GM19043 (cell line): ENCODE measurements at regions not wholly inside any gene's neighbourhood (a gene's known extent, or its start where the extent isn't known, plus 50 kb on each side); places are given as distances from the start of the nearest gene placed in this dataset.

Source experiments
- ATAC-seq: cut with Tn5 transposase; IDR thresholded peaks from one replicate; pipeline ENCODE4 v1.9.1; 2021; ENCODE audit warnings: low read depth; ENCODE audit not compliant: unreplicated experiment

DNA sequence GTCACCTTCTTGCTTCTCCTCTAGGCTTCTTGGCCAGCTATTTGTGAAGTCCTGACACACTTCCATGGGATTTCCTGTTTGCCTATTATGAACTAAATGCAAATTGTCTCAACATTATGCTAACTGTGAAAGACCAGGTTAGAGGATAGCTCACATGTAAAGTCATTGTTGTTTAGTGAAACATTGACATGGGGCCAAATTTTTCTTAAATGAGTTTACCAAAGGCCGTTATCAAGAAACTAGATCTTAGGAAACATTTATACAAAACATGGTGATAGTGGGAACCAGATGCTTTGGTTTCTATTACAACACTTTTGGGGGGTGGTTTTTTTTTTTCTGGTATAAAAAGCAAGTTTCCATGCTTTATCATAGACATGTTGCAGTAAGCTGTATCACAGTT lies 466.8 kb upstream of the FAM241A start:
- no peak for ATAC-seq

GRCh38 chr4:111678908-111679307 lies 466.3 kb upstream of the FAM241A start:
- ATAC-seq = no peak

GRCh38 chr4:111681270-111681669 lies 464.0 kb upstream of the FAM241A start:
- no peak for ATAC-seq

DNA sequence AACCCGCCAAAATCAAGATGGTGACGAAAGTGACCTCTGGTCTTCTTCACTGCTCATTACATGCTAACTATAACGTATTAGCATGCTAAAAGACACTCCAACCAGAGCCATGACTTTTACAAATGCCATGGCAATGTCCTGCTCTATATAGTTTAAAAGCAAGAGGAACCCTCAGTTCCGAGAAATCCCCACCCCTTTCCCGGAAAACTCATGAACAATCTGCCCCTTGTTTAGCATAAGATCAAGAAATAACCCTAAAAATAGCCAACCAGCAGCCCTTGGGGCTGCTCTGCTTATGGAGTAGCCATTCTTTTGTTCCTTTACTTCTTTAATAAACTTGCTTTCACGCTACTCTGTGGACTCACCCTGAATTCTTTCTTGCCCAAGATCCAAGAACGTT lies 463.5 kb upstream of the FAM241A start:
- no peak for ATAC-seq

DNA sequence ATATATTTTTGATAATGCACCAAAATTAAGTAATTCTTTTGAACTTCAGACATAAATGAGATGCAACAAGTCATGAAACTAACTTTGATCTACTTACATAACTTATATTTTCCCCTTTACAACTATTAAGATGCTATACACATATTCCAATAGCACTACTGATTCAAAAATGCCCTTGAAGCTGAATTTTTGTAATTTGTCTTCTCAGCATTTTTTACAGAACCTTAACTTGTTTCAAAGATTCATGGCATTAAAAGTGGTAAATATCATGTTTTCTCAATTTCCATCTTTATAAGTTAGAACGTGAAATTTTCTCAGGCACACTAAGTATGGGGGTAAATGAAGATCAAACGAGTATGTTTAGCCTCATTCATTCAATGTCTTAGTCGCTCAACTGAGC lies 460.0 kb upstream of the FAM241A start:
- ATAC-seq = no peak

GRCh38 chr4:111689214-111689613 lies 456.0 kb upstream of the FAM241A start:
- ATAC-seq = no peak

GRCh38 chr4:111689731-111690130 lies 455.5 kb upstream of the FAM241A start:
- ATAC-seq = no peak

DNA sequence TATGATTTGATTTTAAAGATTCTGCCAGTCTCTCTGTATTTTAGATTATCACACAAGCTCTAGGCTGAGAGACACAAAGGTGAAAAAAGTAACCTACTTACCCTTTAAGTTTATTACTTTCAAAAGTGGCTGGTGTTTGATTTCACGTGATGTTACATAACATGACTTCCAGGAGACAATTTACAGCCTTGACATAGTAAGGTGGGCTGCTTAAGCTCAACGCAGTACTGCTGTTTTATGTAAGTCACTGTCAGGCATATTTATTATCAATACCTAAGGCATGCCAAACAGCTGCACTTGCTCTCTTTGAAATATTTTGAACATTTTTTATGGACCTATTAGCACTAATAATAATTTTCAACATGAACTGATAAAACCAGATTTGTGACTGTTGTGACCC lies 451.5 kb upstream of the FAM241A start:
- ATAC-seq = no peak

DNA sequence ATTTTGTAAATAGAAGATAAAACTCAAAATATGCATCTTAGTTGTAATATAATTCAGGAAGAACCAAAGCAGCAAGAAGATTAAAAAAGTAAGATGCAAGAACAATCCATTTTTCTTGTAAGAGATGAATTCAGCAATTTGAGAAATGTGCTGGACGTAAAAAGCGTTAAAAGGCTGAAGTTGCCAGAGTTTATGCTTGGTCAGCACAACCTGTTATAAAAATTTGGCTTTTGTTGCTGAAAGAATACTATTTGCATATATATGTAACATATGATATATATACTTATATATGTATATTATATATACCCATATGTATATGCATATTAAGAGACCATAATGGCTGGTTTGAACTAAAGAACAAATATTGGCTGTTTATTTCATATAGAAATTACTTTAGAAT lies 449.6 kb upstream of the FAM241A start:
- no peak for ATAC-seq

DNA sequence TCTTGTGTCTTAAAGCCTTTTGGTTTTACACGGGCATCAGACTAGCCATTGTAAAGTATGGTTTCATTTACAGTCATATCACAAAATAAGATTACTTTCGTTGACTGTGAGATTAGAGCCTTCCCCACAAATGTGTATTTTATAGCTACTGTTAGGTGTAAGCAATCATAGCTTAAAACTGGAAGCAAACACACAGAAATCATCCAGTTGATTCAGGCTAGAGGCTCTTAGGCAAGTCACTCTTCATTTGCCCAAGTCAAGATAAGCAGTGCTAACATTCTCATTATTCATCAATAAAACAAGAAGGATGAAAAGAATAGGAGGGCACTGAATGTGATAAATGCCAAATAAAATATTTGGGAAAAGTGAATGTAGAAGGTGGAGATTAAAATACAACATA lies 448.7 kb upstream of the FAM241A start:
- no peak for ATAC-seq

- no peak for ATAC-seq
Observed at GRCh38 chr4:111697176-111697942, 447.9 kb upstream of the FAM241A start.

GRCh38 chr4:111698361-111698760 lies 446.9 kb upstream of the FAM241A start:
- no peak for ATAC-seq

- no peak for ATAC-seq
Observed at GRCh38 chr4:111699165-111699564, 446.1 kb upstream of the FAM241A start.

- no peak for ATAC-seq
Observed at GRCh38 chr4:111701102-111701501, 444.2 kb upstream of the FAM241A start.

DNA sequence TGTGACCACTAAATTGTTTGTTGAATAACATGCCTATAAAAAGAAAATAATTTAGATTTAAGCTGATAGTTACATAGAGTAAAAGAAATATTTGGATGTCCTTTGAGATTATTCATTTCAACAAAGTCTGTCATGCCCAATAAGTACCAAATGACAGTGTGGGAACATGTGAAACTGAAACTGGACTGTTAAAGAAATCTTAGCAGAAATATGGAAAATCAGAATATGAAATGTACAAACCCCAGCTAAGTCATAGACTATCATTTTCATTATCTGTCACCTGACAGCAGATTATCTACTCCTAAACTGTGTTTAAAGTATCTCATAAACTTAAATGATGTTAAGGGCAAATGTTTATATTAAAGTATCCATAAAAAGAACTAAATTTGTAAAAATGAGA lies 437.8 kb upstream of the FAM241A start:
- no peak for ATAC-seq

GRCh38 chr4:111712093-111712677 lies 433.1 kb upstream of the FAM241A start:
- ATAC-seq = no peak

GRCh38 chr4:111713276-111713675 lies 432.0 kb upstream of the FAM241A start:
- no peak for ATAC-seq

DNA sequence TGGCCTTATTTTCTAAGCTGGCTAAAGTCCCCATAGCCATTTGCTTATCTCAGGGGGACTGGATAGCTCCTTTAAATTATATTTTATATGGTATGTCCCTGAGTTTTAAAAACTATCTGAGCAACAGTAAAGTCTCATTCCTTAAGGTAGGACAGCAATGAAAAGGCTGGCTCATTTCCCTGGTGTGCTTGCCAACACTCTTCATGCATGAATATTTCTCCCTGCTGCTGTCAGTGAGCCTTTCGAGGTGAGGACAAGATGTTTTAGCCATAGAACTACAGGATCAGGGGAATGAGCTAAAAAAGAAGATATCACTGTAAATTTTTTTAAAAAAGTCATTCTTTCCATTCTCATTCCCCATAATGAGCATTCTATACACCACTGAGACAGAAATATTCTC lies 427.3 kb upstream of the FAM241A start:
- ATAC-seq = no peak

GRCh38 chr4:111718763-111719559 lies 426.3 kb upstream of the FAM241A start:
- no peak for ATAC-seq

DNA sequence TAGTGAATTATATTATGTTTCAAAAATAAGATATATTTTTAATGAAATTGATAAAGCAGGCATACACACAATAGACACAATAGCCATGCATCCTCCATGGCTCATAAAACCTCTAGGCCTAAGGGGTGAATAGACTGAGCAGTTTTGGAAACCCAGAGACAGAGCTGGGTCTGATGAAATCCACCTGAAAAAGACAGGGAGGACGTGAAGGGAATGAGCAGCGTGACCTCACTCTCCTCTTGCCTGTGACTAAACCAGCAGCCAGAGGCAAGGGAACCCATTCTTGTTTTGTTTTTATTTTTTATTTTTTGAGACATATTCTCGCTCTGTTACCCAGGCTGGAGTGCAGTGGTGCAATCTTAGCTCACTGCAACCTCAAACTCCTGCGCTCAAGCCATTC lies 424.4 kb upstream of the FAM241A start:
- ATAC-seq = no peak

DNA sequence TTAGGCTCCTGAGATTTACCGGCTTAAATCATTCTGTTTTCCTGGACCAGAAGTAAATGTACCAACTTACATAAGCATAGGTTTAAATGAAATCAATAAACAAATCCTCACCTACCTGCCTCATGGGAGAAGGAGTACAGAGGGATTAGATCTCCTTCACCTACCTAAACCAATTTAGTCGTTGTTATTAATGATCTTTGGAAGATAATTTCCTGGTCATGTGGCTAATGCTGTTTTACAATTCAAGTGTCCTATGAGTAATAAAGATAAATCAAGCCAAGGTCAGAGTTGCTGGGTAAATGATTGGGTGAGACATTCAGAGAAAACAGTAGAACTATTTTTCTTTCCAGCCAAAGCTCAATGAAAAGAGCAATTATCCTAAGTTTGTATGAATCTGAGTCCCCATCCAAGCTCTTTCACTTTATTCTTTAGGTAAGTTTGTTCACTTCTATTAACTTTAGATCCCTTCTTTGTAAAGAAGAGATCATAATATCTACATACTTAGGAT lies 423.0 kb upstream of the FAM241A start:
- ATAC-seq = no peak
